Mesenteric fat pad (tissue), 1 donor: ENCODE measurements at regions not wholly inside any gene's neighbourhood (a gene's known extent, or its start where the extent isn't known, plus 50 kb on each side); places are given as distances from the start of the nearest gene placed in this dataset.
"Not testable (repeated sequence)": the region's sequence is repeated elsewhere in the genome, so short reads cannot be mapped to it uniquely, and the experiment has no call there.

Experiments used
- DNase-seq: peaks from one replicate; pipeline ENCODE4 v3.0.0-alpha.2; 2020; ENCODE audit warnings: low spot score
- donor health status: DM: yes; HTN: yes; CAD: no.

GRCh38 chr16:79984149-79984548 lies 383.6 kb upstream of the MAF start:
- not testable (repeated sequence) for DNase-seq

GRCh38 chr16:79982862-79983261 lies 382.3 kb upstream of the MAF start:
- DNase-seq = no peak

GRCh38 chr16:79982361-79982760 lies 381.8 kb upstream of the MAF start:
- no peak for DNase-seq

GRCh38 chr16:79981814-79982213 lies 381.3 kb upstream of the MAF start:
- DNase-seq = no peak

- DNase-seq = no peak
Measured at GRCh38 chr16:79980650-79981521, 380.3 kb upstream of the MAF start.

GRCh38 chr16:79977940-79978836 lies 377.7 kb upstream of the MAF start:
- no peak for DNase-seq

- DNase-seq = no peak
Measured at GRCh38 chr16:79973320-79973719, 372.8 kb upstream of the MAF start.

- DNase-seq = no peak
Measured at GRCh38 chr16:79972053-79972704, 371.6 kb upstream of the MAF start.

- DNase-seq = no peak
Measured at GRCh38 chr16:79971237-79971572, 370.7 kb upstream of the MAF start.

GRCh38 chr16:79970551-79971236 lies 370.2 kb upstream of the MAF start:
- no peak for DNase-seq

GRCh38 chr16:79970087-79970486 lies 369.6 kb upstream of the MAF start:
- DNase-seq = no peak

- no peak for DNase-seq
Measured at GRCh38 chr16:79969458-79969857, 368.9 kb upstream of the MAF start.

GRCh38 chr16:79966226-79966625 lies 365.7 kb upstream of the MAF start:
- DNase-seq = no peak

GRCh38 chr16:79965718-79966117 lies 365.2 kb upstream of the MAF start:
- DNase-seq = no peak

- DNase-seq = no peak
Measured at GRCh38 chr16:79964104-79964503, 363.6 kb upstream of the MAF start.

- no peak for DNase-seq
Measured at GRCh38 chr16:79962962-79963361, 362.4 kb upstream of the MAF start.

GRCh38 chr16:79959226-79959625 lies 358.7 kb upstream of the MAF start:
- no peak for DNase-seq

GRCh38 chr16:79954921-79955705 lies 354.6 kb upstream of the MAF start:
- DNase-seq = no peak

- DNase-seq = no peak
Measured at GRCh38 chr16:79950932-79951719, 350.6 kb upstream of the MAF start.

GRCh38 chr16:79949417-79949816 lies 348.9 kb upstream of the MAF start:
- DNase-seq = no peak
